HUES6 (cell line): ENCODE measurements at regions not wholly inside any gene's neighbourhood (a gene's known extent, or its start where the extent isn't known, plus 50 kb on each side); places are given as distances from the start of the nearest gene placed in this dataset.

Experiments
- H3K27ac ChIP-seq: 2 replicates; pipeline ENCODE4 v1.7.0; 2013; ENCODE audit warnings: low read depth, mild to moderate bottlenecking, low read length, inconsistent platforms
- H3K27me3 ChIP-seq: 2 replicates; pipeline ENCODE4 v1.6.1; 2013; ENCODE audit warnings: low read length; ENCODE audit not compliant: control insufficient read depth, insufficient read depth
- H3K36me3 ChIP-seq: 2 replicates; pipeline ENCODE4 v1.6.1; 2013; ENCODE audit warnings: low read length; ENCODE audit not compliant: control insufficient read depth, insufficient read depth
- H3K4me1 ChIP-seq: 2 replicates; pipeline ENCODE4 v1.6.1; 2013; ENCODE audit warnings: low read length; ENCODE audit not compliant: control insufficient read depth, insufficient read depth
- H3K4me3 ChIP-seq: 2 replicates; pipeline ENCODE4 v1.5.1; 2013; ENCODE audit warnings: low read depth, low read length
- H3K9ac ChIP-seq: one replicate; pipeline ENCODE4 v1.6.1; 2013; ENCODE audit warnings: mild to moderate bottlenecking, low read length
- H3K9me3 ChIP-seq: 2 replicates; pipeline ENCODE4 v1.6.1; 2013; ENCODE audit warnings: low read depth, low read length; ENCODE audit not compliant: control insufficient read depth, insufficient read depth

- Histone ChIP-seq H3K9me3 (no peaks in the 10 kb centered on the region), H3K4me1 (no peaks in the 10 kb centered on the region), H3K27me3 (peaks cover 7% of the 10 kb centered on the region; the same call in 1 of the 2 replicates), H3K4me3 (no peak overlapping the region), H3K27ac (no peak overlapping the region), H3K36me3 (no peaks in the 10 kb centered on the region), H3K9ac (no peak overlapping the region)
Observed at GRCh38 chr16:85983606-85984230, 84.8 kb downstream of the IRF8 start.

DNA sequence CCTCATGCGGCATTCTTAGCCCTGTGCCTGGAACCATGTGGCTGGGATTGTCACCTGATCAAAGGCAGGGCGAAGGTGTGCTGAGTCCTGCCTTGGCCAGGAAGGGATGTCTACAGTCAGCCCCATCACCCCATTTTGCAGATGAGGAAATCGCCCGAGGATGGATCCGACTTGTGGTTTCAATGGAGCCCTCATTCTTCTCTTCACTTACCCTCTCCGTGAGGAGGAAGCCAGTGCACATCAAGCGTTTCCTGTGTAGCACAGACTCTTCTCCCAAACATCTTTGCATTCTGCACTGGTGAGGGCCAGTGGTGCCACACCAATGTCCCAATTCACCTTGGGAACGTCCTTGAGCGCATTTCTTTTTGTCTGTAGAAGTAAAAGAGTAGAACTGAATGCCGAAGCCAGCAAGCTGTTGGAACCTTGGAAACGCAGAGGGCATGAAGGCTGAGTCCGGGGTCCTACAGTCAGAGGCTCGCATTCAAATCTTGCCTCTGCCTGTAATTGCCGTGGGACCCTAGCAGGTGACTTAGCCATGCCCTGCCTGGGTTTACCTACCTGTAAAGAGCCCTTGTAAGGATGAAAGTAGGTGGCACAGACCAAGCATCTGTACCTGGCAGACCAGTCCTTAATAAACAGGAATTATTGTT lies 85.4 kb downstream of the IRF8 start:
- peaks cover 7% of the 10 kb centered on the region; the same call in 1 of the 2 replicates for H3K27me3 ChIP-seq
- H3K9me3 ChIP-seq = no peaks in the 10 kb centered on the region
- no peak overlapping the region for H3K27ac ChIP-seq
- H3K9ac ChIP-seq = no peak overlapping the region
- no peaks in the 10 kb centered on the region for H3K4me1 ChIP-seq
- no peaks in the 10 kb centered on the region for H3K36me3 ChIP-seq
- H3K4me3 ChIP-seq = no peak overlapping the region

DNA sequence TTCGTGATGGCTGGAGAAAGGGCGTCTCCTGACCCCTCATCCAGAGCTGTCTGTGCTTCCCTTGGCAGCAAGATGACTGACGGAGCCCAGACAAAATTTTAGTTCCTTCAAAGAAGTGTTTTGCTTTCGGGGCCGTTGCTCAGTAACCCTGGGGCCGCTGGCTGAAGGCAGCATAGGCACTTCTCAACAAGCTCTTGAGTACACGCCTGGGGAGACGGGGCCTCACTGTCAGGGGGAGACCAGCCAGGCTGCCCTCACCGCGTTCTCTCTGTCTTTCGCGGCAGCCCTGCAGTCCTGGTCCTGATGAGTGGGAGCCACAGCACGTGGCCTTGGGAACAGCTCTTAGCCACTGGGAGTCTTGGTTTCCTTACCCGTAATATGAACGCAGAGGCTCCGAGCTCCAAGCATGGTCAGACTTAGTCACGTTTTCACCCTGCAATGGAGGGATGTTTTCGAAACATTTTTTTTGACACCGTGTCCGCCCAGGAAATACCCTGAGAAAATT lies 86.0 kb downstream of the IRF8 start:
- Histone ChIP-seq H3K9me3 (no peaks in the 10 kb centered on the region), H3K36me3 (no peaks in the 10 kb centered on the region), H3K4me1 (no peaks in the 10 kb centered on the region), H3K9ac (no peak overlapping the region), H3K4me3 (no peak overlapping the region), H3K27me3 (peaks cover 7% of the 10 kb centered on the region; the same call in 1 of the 2 replicates), H3K27ac (no peak overlapping the region)

GRCh38 chr16:85986931-85987749 lies 88.2 kb downstream of the IRF8 start:
- H3K9ac ChIP-seq = no peak overlapping the region
- H3K27me3 ChIP-seq = peaks cover 7% of the 10 kb centered on the region; the same call in 1 of the 2 replicates
- H3K36me3 ChIP-seq = no peaks in the 10 kb centered on the region
- no peaks in the 10 kb centered on the region for H3K4me1 ChIP-seq
- H3K9me3 ChIP-seq = no peaks in the 10 kb centered on the region
- no peak overlapping the region for H3K4me3 ChIP-seq
- no peak overlapping the region for H3K27ac ChIP-seq

GRCh38 chr16:85987750-85988078 lies 88.8 kb downstream of the IRF8 start:
- Histone ChIP-seq H3K4me1 (no peaks in the 10 kb centered on the region), H3K36me3 (no peaks in the 10 kb centered on the region), H3K4me3 (no peak overlapping the region), H3K27ac (no peak overlapping the region), H3K9ac (no peak overlapping the region), H3K27me3 (peaks cover 8% of the 10 kb centered on the region; the same call in 1 of the 2 replicates), H3K9me3 (no peaks in the 10 kb centered on the region)

DNA sequence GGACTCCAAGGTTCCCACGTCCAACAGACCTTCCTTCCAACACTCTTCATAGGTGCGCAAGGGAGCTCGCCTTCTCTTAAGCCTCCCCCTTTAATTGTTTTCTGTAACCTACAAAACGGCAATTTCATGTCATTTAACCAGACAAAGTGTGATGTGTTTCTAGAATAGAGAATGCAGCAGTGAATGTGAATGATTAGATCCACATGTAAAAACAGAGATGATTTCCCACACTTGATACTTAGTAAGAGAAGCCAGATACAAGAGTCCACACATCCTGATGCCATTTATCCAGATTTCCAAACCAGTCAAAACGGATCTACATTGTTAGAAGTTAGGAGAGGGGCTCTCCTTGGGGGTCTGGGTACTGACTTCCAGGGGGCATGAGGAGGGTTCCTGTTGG lies 89.3 kb downstream of the IRF8 start:
- peaks cover 10% of the 10 kb centered on the region; the same call in 1 of the 2 replicates for H3K27me3 ChIP-seq
- H3K36me3 ChIP-seq = no peaks in the 10 kb centered on the region
- H3K9me3 ChIP-seq = no peaks in the 10 kb centered on the region
- no peak overlapping the region for H3K27ac ChIP-seq
- no peaks in the 10 kb centered on the region for H3K4me1 ChIP-seq
- H3K4me3 ChIP-seq = no peak overlapping the region
- no peak overlapping the region for H3K9ac ChIP-seq

- no peaks in the 10 kb centered on the region for H3K4me1 ChIP-seq
- no peaks in the 10 kb centered on the region for H3K36me3 ChIP-seq
- peaks cover 10% of the 10 kb centered on the region; the same call in 1 of the 2 replicates for H3K27me3 ChIP-seq
- no peak overlapping the region for H3K27ac ChIP-seq
- H3K4me3 ChIP-seq = no peak overlapping the region
- H3K9ac ChIP-seq = no peak overlapping the region
- H3K9me3 ChIP-seq = no peaks in the 10 kb centered on the region
Observed at GRCh38 chr16:85988723-85989313, 89.9 kb downstream of the IRF8 start.

- no peaks in the 10 kb centered on the region for H3K9me3 ChIP-seq
- H3K27ac ChIP-seq = no peak overlapping the region
- H3K36me3 ChIP-seq = no peaks in the 10 kb centered on the region
- no peaks in the 10 kb centered on the region for H3K4me1 ChIP-seq
- H3K4me3 ChIP-seq = no peak overlapping the region
- no peak overlapping the region for H3K9ac ChIP-seq
- peaks cover 10% of the 10 kb centered on the region; the same call in 1 of the 2 replicates for H3K27me3 ChIP-seq
Observed at GRCh38 chr16:85989376-85989775, 90.4 kb downstream of the IRF8 start.

GRCh38 chr16:85989863-85990643 lies 91.1 kb downstream of the IRF8 start:
- H3K27ac ChIP-seq = no peak overlapping the region
- no peaks in the 10 kb centered on the region for H3K36me3 ChIP-seq
- no peaks in the 10 kb centered on the region for H3K4me1 ChIP-seq
- H3K9me3 ChIP-seq = no peaks in the 10 kb centered on the region
- no peak overlapping the region for H3K4me3 ChIP-seq
- H3K9ac ChIP-seq = no peak overlapping the region
- H3K27me3 ChIP-seq = peaks cover 10% of the 10 kb centered on the region; the same call in 1 of the 2 replicates

- Histone ChIP-seq H3K9me3 (no peaks in the 10 kb centered on the region), H3K27me3 (peaks cover 10% of the 10 kb centered on the region; the same call in 1 of the 2 replicates), H3K9ac (no peak overlapping the region), H3K36me3 (no peaks in the 10 kb centered on the region), H3K27ac (no peak overlapping the region), H3K4me3 (no peak overlapping the region), H3K4me1 (no peaks in the 10 kb centered on the region)
Observed at GRCh38 chr16:85990861-85991301, 91.9 kb downstream of the IRF8 start.
